Keratinocyte (primary cell): ENCODE measurements at regions not wholly inside any gene's neighbourhood (a gene's known extent, or its start where the extent isn't known, plus 50 kb on each side); places are given as distances from the start of the nearest gene placed in this dataset.

Experiments used
- DNase-seq: peaks from one replicate; pipeline ENCODE4 v3.0.0-alpha.2; 2011; ENCODE audit warnings: low read depth, missing footprints, low spot score
- FAIRE-seq: peaks from 2 replicates; lab custom pipeline; 2011; peaks lifted over from hg19 to GRCh38; lab: Jason Lieb, UNC
- H2AFZ ChIP-seq: 2 replicates; pipeline ENCODE4 v1.6.0; 2012; ENCODE audit warnings: low read length, control low read depth, inconsistent platforms; ENCODE audit not compliant: control insufficient read depth
- H3K27ac ChIP-seq: 2 replicates; pipeline ENCODE4 v1.5.1; 2011; ENCODE audit warnings: low read length; ENCODE audit not compliant: control insufficient read depth, insufficient read depth
- H3K27me3 ChIP-seq: 3 replicates; pipeline ENCODE4 v1.6.0; 2011; ENCODE audit warnings: low read length; ENCODE audit not compliant: control insufficient read depth, insufficient read depth; ENCODE audit errors: extremely low read depth
- H3K36me3 ChIP-seq, 2 experiments: 2 replicates in 1 of 2; 3 replicates in 1 of 2; pipeline ENCODE4 v1.5.1; 2011; ENCODE audit warnings: low read length in 2 of 2, mild to moderate bottlenecking in 1 of 2; ENCODE audit not compliant: control insufficient read depth in 2 of 2, insufficient read depth in 2 of 2; ENCODE audit errors: extremely low read depth in 1 of 2
- H3K4me1 ChIP-seq: 3 replicates; pipeline ENCODE4 v1.5.1; 2011; ENCODE audit warnings: low read length; ENCODE audit not compliant: control insufficient read depth, insufficient read depth; ENCODE audit errors: extremely low read depth
- H3K4me2 ChIP-seq: 3 replicates; pipeline ENCODE4 v1.6.0; 2011; ENCODE audit warnings: low read depth, low read length; ENCODE audit not compliant: control insufficient read depth, insufficient read depth; ENCODE audit errors: extremely low read depth
- H3K4me3 ChIP-seq, 3 experiments: fragments of 200-600 bp in 1 of 3; sonication (generic) in 1 of 3; 2 replicates in 2 of 3; 3 replicates in 1 of 3; pipeline ENCODE4 v1.5.1; 2011 to 2016; ENCODE audit warnings: low read length in 3 of 3, mild to moderate bottlenecking in 3 of 3, control low read depth in 2 of 3, inconsistent platforms in 1 of 3, low read depth in 1 of 3, mixed read lengths in 1 of 3, mixed run types in 1 of 3, moderate library complexity in 1 of 3; ENCODE audit not compliant: control insufficient read depth in 2 of 3, insufficient read depth in 2 of 3; ENCODE audit errors: extremely low read depth in 1 of 3
- H3K79me2 ChIP-seq: 2 replicates; pipeline ENCODE4 v1.6.0; 2012; ENCODE audit warnings: low read length; ENCODE audit not compliant: control insufficient read depth, insufficient read depth
- H3K9ac ChIP-seq: 3 replicates; pipeline ENCODE4 v1.6.0; 2011; ENCODE audit warnings: low read length; ENCODE audit not compliant: control insufficient read depth, insufficient read depth; ENCODE audit errors: extremely low read depth
- H3K9me1 ChIP-seq: 3 replicates; pipeline ENCODE4 v1.6.0; 2011; ENCODE audit warnings: low read length; ENCODE audit not compliant: control insufficient read depth, insufficient read depth; ENCODE audit errors: extremely low read depth
- H3K9me3 ChIP-seq: 2 replicates; pipeline ENCODE4 v1.5.1; 2012; ENCODE audit warnings: low read depth, low read length; ENCODE audit not compliant: control insufficient read depth
- H4K20me1 ChIP-seq: 3 replicates; pipeline ENCODE4 v1.6.0; 2011; ENCODE audit warnings: low read length; ENCODE audit not compliant: control insufficient read depth, insufficient read depth; ENCODE audit errors: extremely low read depth
- EZH2 ChIP-seq: IDR thresholded peaks from one replicate; pipeline ENCODE4 v1.6.1; 2012; ENCODE audit warnings: inconsistent platforms, mild to moderate bottlenecking, low read length, moderate library complexity
- dilution Hi-C: fragments of 300-500 bp; cut with MboI; formaldehyde crosslinking; loops from one replicate; pipeline ENCODE4 v1.7.0; 2020; ENCODE audit warnings: low sequenced_read_pairs; ENCODE audit not compliant: extremely low pct_ligation_motif_present
- TF ChIP-seq, protein P1 (sequence below), 3 experiments: IDR thresholded peaks in 1 of 3; conservative IDR thresholded peaks in 1 of 3; optimal IDR thresholded peaks in 1 of 3; 2 replicates in 2 of 3; 3 replicates in 1 of 3; pipeline versions ENCODE3 to v1.5.1; 2011; ENCODE audit warnings: low read length in 3 of 3, mild to moderate bottlenecking in 3 of 3, moderate library complexity in 2 of 3, control low read depth in 1 of 3, inconsistent platforms in 1 of 3; ENCODE audit not compliant: insufficient read depth in 2 of 3; ENCODE audit errors: extremely low read depth in 1 of 3

DNA sequence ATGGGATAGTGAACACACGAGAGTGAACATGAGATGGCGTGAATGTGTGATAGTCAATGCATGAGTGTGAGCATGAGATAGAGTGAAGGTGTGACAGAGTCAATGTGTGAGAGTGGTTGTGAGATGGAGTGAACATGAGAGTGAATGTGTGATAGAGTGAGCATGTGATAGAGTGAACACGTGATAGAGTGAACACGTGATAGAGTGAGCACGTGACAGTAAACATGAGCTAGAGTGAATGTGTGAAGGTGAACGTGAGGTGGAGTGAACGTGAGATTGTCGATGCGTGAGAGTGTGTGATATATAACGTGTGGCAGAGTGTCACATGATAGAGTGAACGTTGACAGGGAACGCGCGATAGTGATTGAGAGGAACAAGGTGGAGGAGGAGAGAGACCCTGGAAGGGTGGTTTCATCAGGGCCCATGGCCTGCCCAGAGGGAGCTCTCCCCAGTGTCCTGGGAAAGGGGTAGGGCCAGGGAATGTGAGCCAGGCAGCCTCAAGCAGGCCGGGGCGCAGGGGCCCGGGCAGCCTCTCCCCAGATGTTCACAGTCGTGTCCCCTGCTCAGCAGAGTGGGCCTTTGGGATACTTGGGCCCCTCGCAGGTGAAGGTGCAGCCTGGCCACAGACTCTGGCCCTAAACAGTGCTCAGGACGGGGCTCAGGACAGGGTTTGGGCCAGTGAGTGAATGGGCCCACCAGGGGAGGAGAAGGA, 516.9 kb downstream of the EIPR1 start:
- Histone ChIP-seq H3K9me3 (peaks cover 3% of the 10 kb centered on the region), H4K20me1 (no peaks in the 10 kb centered on the region), H3K4me3 (no peak overlapping the region), H3K27ac (no peak overlapping the region), H3K27me3 (no peaks in the 10 kb centered on the region), H3K4me2 (no peak overlapping the region), H3K9me1 (no peaks in the 10 kb centered on the region), H3K79me2 (no peaks in the 10 kb centered on the region), H3K4me1 (no peaks in the 10 kb centered on the region), H3K9ac (no peak overlapping the region), H3K36me3 (no peaks in the 10 kb centered on the region), H2AFZ (no peak overlapping the region)
- no peak for TF ChIP-seq EZH2
- TF ChIP-seq, protein P1, sequence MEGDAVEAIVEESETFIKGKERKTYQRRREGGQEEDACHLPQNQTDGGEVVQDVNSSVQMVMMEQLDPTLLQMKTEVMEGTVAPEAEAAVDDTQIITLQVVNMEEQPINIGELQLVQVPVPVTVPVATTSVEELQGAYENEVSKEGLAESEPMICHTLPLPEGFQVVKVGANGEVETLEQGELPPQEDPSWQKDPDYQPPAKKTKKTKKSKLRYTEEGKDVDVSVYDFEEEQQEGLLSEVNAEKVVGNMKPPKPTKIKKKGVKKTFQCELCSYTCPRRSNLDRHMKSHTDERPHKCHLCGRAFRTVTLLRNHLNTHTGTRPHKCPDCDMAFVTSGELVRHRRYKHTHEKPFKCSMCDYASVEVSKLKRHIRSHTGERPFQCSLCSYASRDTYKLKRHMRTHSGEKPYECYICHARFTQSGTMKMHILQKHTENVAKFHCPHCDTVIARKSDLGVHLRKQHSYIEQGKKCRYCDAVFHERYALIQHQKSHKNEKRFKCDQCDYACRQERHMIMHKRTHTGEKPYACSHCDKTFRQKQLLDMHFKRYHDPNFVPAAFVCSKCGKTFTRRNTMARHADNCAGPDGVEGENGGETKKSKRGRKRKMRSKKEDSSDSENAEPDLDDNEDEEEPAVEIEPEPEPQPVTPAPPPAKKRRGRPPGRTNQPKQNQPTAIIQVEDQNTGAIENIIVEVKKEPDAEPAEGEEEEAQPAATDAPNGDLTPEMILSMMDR (optimal IDR thresholded peaks at IDR 0.05 in 1 of 3, IDR thresholded peaks at IDR 0.05 in 1 of 3, conservative IDR thresholded peaks at IDR 0.05 in 1 of 3; ENCODE audit: extremely low read depth in 1 of 3, insufficient read depth in 2 of 3, low read length in 3 of 3): no peak
- dilution Hi-C loops: no loop called here
- FAIRE-seq: no peak
- no peak for DNase-seq

DNA sequence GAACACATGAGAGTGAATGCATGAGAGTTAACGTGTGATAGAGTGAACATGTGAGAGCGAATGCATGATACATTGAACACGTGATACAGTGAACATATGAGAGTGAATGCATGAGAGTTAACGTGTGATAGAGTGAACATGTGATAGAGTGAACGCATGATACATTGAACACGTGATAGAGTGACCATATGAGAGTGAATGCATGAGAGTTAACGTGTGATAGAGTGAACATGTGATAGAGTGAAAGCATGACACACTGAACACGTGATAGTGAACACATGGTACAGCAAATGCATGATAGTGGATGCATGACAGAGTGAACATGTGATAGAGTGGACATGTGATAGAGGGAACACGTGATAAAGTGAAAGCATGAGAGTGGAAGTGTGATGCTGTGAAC, 517.9 kb downstream of the EIPR1 start:
- dilution Hi-C loops: no loop called here
- no peak for TF ChIP-seq EZH2
- TF ChIP-seq, protein P1 (optimal IDR thresholded peaks at IDR 0.05 in 1 of 3, IDR thresholded peaks at IDR 0.05 in 1 of 3, conservative IDR thresholded peaks at IDR 0.05 in 1 of 3; ENCODE audit: extremely low read depth in 1 of 3, insufficient read depth in 2 of 3, low read length in 3 of 3): no peak
- Histone ChIP-seq H3K4me3 (no peak overlapping the region), H3K9me3 (peaks cover 3% of the 10 kb centered on the region), H3K79me2 (no peaks in the 10 kb centered on the region), H3K9me1 (no peaks in the 10 kb centered on the region), H3K9ac (no peak overlapping the region), H3K4me2 (no peak overlapping the region), H3K27me3 (no peaks in the 10 kb centered on the region), H3K4me1 (no peaks in the 10 kb centered on the region), H3K36me3 (no peaks in the 10 kb centered on the region), H3K27ac (no peak overlapping the region), H2AFZ (no peak overlapping the region), H4K20me1 (no peaks in the 10 kb centered on the region)
- DNase-seq: no peak
- no peak for FAIRE-seq
